Panc1 (cell line): ENCODE measurements at regions not wholly inside any gene's neighbourhood (a gene's known extent, or its start where the extent isn't known, plus 50 kb on each side); places are given as distances from the start of the nearest gene placed in this dataset.

ENCODE experiments used
- ATAC-seq: fragments of 200-7000 bp; cut with Tn5 transposase; 2 replicates; pipeline ENCODE4 v1.9.1; 2020; ENCODE audit warnings: mild to moderate bottlenecking, moderate library complexity
- BruUV-seq: library from RNA; stranded (reverse); fragments of 400-500 nt; replicated peaks from 2 replicates; lab custom pipeline; 2021; lab: Mats Ljungman, UMichigan
- CTCF ChIA-PET: fragments of 300-600 bp; sonication (Branson Sonifier 250); formaldehyde crosslinking; loops from one replicate; lab custom pipeline; 2022; ENCODE audit warnings: antibody characterized with exemption; lab: Charles Lee
- POLR2A ChIA-PET: fragments of 300-600 bp; sonication (Branson Sonifier 250); formaldehyde crosslinking; loops from one replicate; lab custom pipeline; 2022; ENCODE audit warnings: antibody characterized with exemption; lab: Charles Lee
- DNase-seq: peaks from one replicate; pipeline ENCODE4 v3.0.0-alpha.2; 2010; ENCODE audit warnings: low read depth, low spot score
- H3K27ac ChIP-seq: 2 replicates; pipeline ENCODE4 v1.5.1; 2011; ENCODE audit warnings: mild to moderate bottlenecking, low read length, inconsistent platforms
- H3K27me3 ChIP-seq: fragments of 200-500 bp; sonication (Bioruptor generic); 2 replicates; pipeline ENCODE4 v1.6.0; 2014; ENCODE audit warnings: low read length, inconsistent platforms; ENCODE audit not compliant: control insufficient read depth, insufficient read depth
- H3K36me3 ChIP-seq: fragments of 200-500 bp; sonication (Bioruptor generic); 2 replicates; pipeline ENCODE4 v1.5.1; 2014; ENCODE audit warnings: inconsistent platforms, mild to moderate bottlenecking, low read length, moderate library complexity; ENCODE audit not compliant: control insufficient read depth, insufficient read depth
- H3K4me1 ChIP-seq: 2 replicates; pipeline ENCODE4 v1.5.1; 2011; ENCODE audit warnings: inconsistent platforms, mild to moderate bottlenecking, low read length, moderate library complexity; ENCODE audit not compliant: control insufficient read depth, insufficient read depth
- H3K4me3 ChIP-seq, 2 experiments: 2 replicates each; pipeline ENCODE4 v1.5.1; 2011 to 2012; ENCODE audit warnings: low read depth in 2 of 2, low read length in 2 of 2, mild to moderate bottlenecking in 2 of 2, inconsistent platforms in 1 of 2, moderate library complexity in 1 of 2
- H3K9me3 ChIP-seq: fragments of 200-500 bp; sonication (Bioruptor generic); 2 replicates; pipeline ENCODE4 v1.5.1; 2014; ENCODE audit warnings: low read depth, mild to moderate bottlenecking, inconsistent platforms, low read length, moderate library complexity; ENCODE audit not compliant: control insufficient read depth, insufficient read depth
- POLR2AphosphoS5 ChIP-seq: IDR thresholded peaks from 2 replicates; pipeline ENCODE4 v1.6.1; 2012; ENCODE audit warnings: mild to moderate bottlenecking, low read depth, low read length, moderate library complexity
- SIN3A ChIP-seq: IDR thresholded peaks from 2 replicates; pipeline ENCODE4 v1.6.1; 2012; ENCODE audit warnings: low read depth, mild to moderate bottlenecking, low read length, moderate library complexity, borderline replicate concordance; ENCODE audit not compliant: insufficient read depth
- TCF7L2 ChIP-seq: IDR thresholded peaks from 2 replicates; pipeline ENCODE4 v1.6.1; 2011; ENCODE audit warnings: mild to moderate bottlenecking, low read depth, low read length, inconsistent platforms
- in situ Hi-C: cut with HindIII; loops from 2 replicates; pipeline ENCODE4 v1.10.0; 2016; ENCODE audit warnings: low sequenced_read_pairs, low pct_unique_long_range_greater_than_20kb
- intact Hi-C: fragments of 100-400 bp; cut with micrococcal nuclease; formaldehyde crosslinking; loops from one replicate; pipeline ENCODE4 v1.10.0; 2022; ENCODE audit not compliant: unreplicated experiment
- TF ChIP-seq, protein P1 (sequence below): fragments of 450-650 bp; IDR thresholded peaks from 2 replicates; pipeline ENCODE4 v1.5.1; 2017; ENCODE audit warnings: mild to moderate bottlenecking
- TF ChIP-seq, protein P2 (sequence below), 2 experiments: IDR thresholded peaks; 2 replicates each; pipeline ENCODE4 v1.6.1; 2011 to 2012; ENCODE audit warnings: low read depth in 2 of 2, control low read depth in 1 of 2, low read length in 1 of 2, mild to moderate bottlenecking in 1 of 2, moderate library complexity in 1 of 2; ENCODE audit not compliant: insufficient read depth in 1 of 2

DNA sequence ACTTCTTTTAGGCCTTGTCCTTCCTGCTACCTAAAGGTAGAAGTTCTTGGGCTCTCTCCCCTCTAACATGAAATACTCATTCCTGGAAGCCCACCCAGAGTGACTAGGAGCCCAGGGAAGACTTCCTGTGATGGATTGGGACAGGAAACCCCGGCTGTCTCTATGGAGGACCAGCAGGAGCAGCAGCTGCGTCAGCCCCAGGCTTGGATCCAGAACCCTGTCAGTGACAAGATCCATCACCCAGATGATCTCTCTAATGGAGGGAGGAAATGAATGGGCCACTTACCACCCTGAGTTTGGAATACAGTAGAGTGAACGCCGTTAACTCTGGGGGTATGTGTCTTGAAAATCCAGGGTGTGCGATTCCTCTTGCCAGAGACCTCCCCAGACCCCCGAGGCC, 195.7 kb upstream of the WSCD1 start:
- POLR2A ChIA-PET: no interaction called here
- no peak for DNase-seq
- no peaks in the 10 kb centered on the region; the same call in 1 of the 2 replicates for H3K27me3 ChIP-seq
- no peaks in the 10 kb centered on the region for H3K9me3 ChIP-seq
- in situ Hi-C loops (no loop called here), intact Hi-C loops (no loop called here)
- H3K4me3 ChIP-seq: no peak overlapping the region
- no peak overlapping the region for H3K27ac ChIP-seq
- no peaks in the 10 kb centered on the region for H3K36me3 ChIP-seq
- ATAC-seq: no peak
- H3K4me1 ChIP-seq: no peaks in the 10 kb centered on the region
- TF ChIP-seq SIN3A (no peak), TCF7L2 (no peak)
- CTCF ChIA-PET: no interaction called here
- no TSS peak for BruUV-seq

DNA sequence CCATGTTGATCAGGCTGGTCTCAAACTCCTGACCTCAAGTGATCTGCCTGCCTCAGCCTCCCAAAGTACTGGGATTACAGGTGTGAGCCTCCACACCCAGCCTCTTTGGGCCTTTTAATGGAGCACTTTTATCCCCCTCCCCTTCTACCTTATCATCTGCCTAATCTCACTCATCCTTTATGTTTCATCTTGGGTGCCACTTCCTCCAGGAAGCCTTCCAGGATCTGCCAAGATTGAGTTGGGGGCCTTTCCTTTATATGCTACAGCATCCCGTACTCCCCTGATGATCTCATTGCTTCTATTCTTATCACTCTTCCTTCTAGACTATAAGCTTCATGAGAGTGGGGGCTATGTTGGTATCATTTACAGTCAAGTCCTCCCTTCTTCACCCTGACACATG, 192.8 kb upstream of the WSCD1 start:
- Histone ChIP-seq H3K9me3 (no peaks in the 10 kb centered on the region), H3K27me3 (no peaks in the 10 kb centered on the region; the same call in 1 of the 2 replicates), H3K4me3 (no peak overlapping the region), H3K27ac (no peak overlapping the region), H3K36me3 (no peaks in the 10 kb centered on the region), H3K4me1 (no peaks in the 10 kb centered on the region)
- in situ Hi-C loops (no loop called here), intact Hi-C loops (no loop called here)
- ATAC-seq (no peak), DNase-seq (no peak)
- TF ChIP-seq TCF7L2 (no peak), POLR2AphosphoS5 (no peak), SIN3A (no peak)
- TF ChIP-seq, protein P1, sequence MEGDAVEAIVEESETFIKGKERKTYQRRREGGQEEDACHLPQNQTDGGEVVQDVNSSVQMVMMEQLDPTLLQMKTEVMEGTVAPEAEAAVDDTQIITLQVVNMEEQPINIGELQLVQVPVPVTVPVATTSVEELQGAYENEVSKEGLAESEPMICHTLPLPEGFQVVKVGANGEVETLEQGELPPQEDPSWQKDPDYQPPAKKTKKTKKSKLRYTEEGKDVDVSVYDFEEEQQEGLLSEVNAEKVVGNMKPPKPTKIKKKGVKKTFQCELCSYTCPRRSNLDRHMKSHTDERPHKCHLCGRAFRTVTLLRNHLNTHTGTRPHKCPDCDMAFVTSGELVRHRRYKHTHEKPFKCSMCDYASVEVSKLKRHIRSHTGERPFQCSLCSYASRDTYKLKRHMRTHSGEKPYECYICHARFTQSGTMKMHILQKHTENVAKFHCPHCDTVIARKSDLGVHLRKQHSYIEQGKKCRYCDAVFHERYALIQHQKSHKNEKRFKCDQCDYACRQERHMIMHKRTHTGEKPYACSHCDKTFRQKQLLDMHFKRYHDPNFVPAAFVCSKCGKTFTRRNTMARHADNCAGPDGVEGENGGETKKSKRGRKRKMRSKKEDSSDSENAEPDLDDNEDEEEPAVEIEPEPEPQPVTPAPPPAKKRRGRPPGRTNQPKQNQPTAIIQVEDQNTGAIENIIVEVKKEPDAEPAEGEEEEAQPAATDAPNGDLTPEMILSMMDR: no peak
- TF ChIP-seq, protein P2, sequence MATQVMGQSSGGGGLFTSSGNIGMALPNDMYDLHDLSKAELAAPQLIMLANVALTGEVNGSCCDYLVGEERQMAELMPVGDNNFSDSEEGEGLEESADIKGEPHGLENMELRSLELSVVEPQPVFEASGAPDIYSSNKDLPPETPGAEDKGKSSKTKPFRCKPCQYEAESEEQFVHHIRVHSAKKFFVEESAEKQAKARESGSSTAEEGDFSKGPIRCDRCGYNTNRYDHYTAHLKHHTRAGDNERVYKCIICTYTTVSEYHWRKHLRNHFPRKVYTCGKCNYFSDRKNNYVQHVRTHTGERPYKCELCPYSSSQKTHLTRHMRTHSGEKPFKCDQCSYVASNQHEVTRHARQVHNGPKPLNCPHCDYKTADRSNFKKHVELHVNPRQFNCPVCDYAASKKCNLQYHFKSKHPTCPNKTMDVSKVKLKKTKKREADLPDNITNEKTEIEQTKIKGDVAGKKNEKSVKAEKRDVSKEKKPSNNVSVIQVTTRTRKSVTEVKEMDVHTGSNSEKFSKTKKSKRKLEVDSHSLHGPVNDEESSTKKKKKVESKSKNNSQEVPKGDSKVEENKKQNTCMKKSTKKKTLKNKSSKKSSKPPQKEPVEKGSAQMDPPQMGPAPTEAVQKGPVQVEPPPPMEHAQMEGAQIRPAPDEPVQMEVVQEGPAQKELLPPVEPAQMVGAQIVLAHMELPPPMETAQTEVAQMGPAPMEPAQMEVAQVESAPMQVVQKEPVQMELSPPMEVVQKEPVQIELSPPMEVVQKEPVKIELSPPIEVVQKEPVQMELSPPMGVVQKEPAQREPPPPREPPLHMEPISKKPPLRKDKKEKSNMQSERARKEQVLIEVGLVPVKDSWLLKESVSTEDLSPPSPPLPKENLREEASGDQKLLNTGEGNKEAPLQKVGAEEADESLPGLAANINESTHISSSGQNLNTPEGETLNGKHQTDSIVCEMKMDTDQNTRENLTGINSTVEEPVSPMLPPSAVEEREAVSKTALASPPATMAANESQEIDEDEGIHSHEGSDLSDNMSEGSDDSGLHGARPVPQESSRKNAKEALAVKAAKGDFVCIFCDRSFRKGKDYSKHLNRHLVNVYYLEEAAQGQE (IDR thresholded peaks at IDR 0.05; ENCODE audit: insufficient read depth in 1 of 2, low read depth in 2 of 2, low read length in 1 of 2): no peak
- ChIA-PET CTCF (no interaction called here), POLR2A (no interaction called here)
- BruUV-seq: no TSS peak

DNA sequence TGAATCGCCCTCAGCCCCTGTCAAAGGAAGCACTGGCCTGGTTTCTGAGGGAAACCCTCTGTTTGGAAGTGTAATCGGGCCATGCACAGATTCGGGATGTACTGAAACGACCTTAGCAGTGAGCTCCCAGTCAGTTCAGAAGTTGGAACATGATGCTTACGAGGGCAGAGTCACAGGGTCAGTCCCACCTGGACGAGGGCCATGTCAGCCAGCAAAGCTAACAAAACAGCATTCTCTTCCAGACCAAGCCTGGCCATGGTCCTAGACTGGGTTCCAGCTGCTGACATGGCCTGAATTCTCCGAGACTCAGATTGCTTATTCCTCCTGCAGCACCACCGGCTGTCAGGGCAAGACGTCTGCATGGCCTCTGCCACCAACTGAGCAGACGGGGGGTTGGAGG, 192.2 kb upstream of the WSCD1 start:
- ATAC-seq (no peak), DNase-seq (no peak)
- H3K9me3 ChIP-seq: no peaks in the 10 kb centered on the region
- H3K4me1 ChIP-seq: no peaks in the 10 kb centered on the region
- no peak overlapping the region for H3K27ac ChIP-seq
- in situ Hi-C loops: no loop called here
- ChIA-PET POLR2A (no interaction called here), CTCF (no interaction called here)
- no peaks in the 10 kb centered on the region for H3K36me3 ChIP-seq
- intact Hi-C loops: no loop called here
- no TSS peak for BruUV-seq
- TF ChIP-seq TCF7L2 (no peak), SIN3A (no peak), POLR2AphosphoS5 (no peak)
- TF ChIP-seq, protein P1: no peak
- TF ChIP-seq, protein P2 (IDR thresholded peaks at IDR 0.05; ENCODE audit: insufficient read depth in 1 of 2, low read depth in 2 of 2, low read length in 1 of 2): no peak
- H3K4me3 ChIP-seq: no peak overlapping the region
- no peaks in the 10 kb centered on the region for H3K27me3 ChIP-seq
